ENCODE measurements at regions not wholly inside any gene's neighbourhood (a gene's known extent, or its start where the extent isn't known, plus 50 kb on each side); places are given as distances from the start of the nearest gene placed in this dataset.
"Not testable (repeated sequence)": the region's sequence is repeated elsewhere in the genome, so short reads cannot be mapped to it uniquely, and the experiment has no call there.

DNA sequence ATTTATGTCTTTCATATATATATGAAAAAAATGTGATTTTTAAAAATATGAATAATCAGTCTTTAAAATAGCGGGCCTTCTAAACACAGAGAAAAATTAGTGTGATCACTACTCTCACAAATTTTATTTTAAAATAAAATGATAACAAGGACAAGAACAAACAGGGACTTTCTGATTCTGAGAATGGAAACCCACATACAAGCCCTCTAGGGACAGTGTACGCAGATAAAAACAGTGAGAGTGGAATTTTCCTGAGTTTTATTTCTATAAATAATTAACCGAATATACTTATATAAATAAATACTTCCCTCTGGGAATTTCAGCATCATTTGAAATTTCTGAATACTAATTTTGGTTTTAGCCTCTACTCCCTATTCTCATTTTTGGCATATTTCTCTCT, 201.4 kb upstream of the CBLB start:
- FAIRE-seq = no peak
- no peak for DNase-seq (ENCODE audit: insufficient read length, low spot score)

- DNase-seq (ENCODE audit: insufficient read length, low spot score) (no peak), FAIRE-seq (no peak)
Observed at GRCh38 chr3:106071306-106071705, 202.5 kb upstream of the CBLB start.

- FAIRE-seq; DNase-seq (ENCODE audit: insufficient read length, low spot score): not testable (repeated sequence)
Observed at GRCh38 chr3:106072596-106072995, 203.8 kb upstream of the CBLB start.

DNA sequence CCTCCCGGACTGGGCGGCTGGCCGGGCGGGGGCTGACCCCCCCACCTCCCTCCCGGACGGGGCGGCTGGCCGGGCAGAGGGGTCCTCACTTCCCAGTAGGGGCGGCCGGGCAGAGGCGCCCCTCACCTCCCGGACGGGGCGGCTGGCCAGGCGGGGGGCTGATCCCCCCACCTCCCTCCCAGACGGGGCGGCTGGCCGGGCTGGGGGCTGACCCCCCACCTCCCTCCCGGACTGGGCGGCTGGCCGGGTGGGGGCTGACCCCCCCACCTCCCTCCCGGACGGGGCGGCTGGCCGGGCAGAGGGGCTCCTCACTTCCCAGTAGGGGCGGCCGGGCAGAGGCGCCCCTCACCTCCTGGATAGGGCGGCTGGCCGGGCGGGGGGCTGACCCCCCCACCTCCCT, 205.0 kb upstream of the CBLB start:
- FAIRE-seq; DNase-seq (ENCODE audit: insufficient read length, low spot score): not testable (repeated sequence)

DNA sequence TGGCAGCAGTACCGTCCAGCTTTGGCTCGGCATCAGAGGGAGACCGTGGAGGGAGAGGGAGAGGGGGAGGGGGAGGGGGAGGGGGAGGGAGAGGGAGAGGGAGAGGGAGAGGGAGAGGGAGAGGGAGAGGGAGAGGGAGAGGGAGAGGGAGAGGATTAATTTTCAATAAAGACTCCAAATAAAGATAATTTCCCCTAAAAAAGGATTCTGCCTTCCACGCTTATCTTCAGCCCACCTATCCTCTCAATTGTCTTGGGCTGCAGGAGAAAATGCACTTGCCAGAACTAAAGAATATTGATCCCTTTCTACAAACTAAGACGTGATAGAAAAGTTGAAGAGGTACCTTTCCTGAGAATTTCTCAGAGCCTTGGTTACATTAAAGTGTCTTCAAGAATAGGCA, 206.9 kb upstream of the CBLB start:
- not testable (repeated sequence) for DNase-seq (ENCODE audit: insufficient read length, low spot score); FAIRE-seq

DNA sequence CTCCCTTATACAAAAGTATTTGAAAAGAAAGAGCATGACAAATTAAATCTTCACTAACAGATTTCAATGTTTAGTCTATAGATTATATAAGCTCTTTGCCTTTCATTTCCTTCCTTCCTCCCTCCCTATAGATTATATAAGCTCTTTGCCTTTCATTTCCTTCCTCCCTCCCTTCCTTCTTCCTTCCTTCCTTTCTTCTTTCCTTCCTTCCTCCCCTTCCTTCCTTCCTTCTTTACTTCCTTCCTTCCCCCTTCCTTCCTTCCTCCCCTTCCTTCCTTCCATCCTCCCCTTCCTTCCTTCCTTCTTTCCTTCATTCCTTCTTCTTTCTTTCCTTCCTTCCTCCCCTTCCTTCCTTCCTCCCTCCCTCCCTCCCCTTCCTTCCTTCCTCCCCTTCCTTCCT, 209.8 kb upstream of the CBLB start:
- DNase-seq (ENCODE audit: insufficient read length, low spot score) (no peak), FAIRE-seq (no peak)

- FAIRE-seq (no peak), DNase-seq (ENCODE audit: insufficient read length, low spot score) (no peak)
Observed at GRCh38 chr3:106082616-106083015, 213.8 kb upstream of the CBLB start.

DNA sequence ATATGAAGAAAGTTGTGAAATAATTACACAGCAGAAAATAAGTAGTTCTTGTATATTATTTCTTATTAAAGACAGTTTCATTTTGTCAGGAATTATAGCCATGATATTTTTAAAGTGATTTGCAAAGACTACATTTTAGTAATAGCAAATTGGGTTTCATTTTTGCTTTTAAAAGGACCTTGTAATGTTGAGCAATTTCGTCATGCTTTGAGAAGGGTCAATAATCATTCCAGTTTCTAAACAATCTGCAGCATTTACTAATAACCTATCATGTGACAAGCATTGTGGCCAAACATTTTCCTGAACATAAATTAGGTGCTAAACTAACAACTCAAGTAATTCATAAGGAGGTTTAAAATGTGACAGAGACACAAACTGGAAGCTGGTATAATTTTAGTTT, 214.4 kb upstream of the CBLB start:
- no peak for DNase-seq (ENCODE audit: insufficient read length, low spot score)
- FAIRE-seq = no peak

DNA sequence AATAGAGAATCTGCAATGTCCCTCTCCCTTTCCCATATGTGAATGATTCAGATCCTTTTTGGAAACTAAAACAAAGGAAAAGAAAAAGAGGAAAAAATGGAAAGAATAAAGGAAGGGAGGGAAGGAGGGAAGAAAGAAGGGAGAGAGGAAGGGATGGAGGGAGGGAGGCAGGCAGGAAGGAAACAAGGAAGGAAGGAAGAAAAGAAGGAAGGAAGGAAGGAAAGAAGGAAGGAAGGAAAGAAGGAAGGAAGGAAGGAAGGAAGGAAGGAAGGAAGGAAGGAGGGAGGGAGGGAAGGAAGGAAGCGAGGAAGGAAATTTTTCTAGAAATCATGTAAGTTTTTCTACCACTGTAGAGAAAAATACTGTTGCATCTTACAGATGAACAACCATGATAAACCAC, 215.0 kb upstream of the CBLB start:
- no peak for DNase-seq (ENCODE audit: insufficient read length, low spot score)
- no peak for FAIRE-seq

DNA sequence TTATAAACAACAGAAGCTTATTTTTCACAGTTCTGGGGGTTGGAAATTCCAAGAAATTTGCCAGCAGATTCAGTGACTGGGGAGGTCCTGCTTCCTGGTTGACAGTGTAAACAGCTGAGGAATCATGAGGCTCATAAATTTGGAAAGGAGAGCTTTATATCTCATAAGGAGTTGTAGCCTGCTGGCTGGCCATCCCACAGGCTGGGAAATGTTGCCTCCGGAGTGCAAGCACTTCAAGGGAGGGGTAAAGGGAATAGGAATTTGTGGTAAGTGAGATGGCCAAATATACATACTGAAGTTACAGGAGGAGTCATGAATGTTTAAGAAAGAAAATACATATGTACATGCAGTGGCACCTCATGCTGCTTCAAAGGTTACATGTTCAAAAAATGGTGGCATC, 217.2 kb upstream of the CBLB start:
- no peak for DNase-seq (ENCODE audit: insufficient read length, low spot score)
- FAIRE-seq = no peak

GRCh38 chr3:106086636-106087035, 217.8 kb upstream of the CBLB start:
- FAIRE-seq = no peak
- no peak for DNase-seq (ENCODE audit: insufficient read length, low spot score)

DNA sequence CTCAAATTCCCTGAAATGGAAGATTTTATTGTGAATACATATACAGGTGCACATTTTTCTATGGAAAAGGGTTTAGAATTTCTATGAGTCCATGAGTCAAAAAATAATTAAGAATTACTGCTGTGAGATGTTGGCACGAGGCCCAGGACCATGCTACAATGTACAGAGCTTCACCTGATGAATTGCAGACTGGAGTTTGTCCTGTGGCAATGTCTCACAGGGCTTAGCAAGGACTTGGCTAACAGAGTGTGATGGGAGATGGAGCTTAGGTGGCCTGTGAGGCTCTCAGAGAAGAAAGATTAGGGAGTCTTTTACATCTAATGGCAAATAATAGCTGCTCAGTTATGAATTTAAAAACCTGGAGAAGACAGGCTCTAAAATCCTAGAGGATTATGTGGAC, 219.5 kb upstream of the CBLB start:
- no peak for DNase-seq (ENCODE audit: insufficient read length, low spot score)

GRCh38 chr3:106088899-106089298, 220.1 kb upstream of the CBLB start:
- DNase-seq (ENCODE audit: insufficient read length, low spot score) = no peak
- FAIRE-seq = no peak

More for the DNA sequence above, 219.5 kb upstream of the CBLB start:
- no peak for FAIRE-seq

DNA sequence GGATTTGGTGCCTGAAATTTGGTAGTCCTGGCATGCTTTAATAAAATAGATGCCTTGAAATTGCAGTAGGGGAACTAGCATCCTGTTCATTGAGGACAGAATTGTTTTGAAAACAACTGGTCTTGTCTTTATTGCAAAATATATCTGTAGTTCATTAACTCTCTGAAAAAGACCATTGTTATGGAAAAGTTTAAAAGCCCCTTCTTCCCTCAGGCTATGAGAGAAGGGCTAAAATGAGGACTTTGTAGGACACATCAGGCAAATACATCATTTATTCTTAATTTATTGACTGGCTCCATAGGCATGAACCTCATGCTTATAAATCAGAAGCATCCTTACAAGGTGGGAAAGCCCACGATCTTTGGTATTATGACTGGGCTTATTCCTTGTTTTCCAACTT, 221.0 kb upstream of the CBLB start:
- DNase-seq (ENCODE audit: insufficient read length, low spot score) = no peak
- no peak for FAIRE-seq

DNA sequence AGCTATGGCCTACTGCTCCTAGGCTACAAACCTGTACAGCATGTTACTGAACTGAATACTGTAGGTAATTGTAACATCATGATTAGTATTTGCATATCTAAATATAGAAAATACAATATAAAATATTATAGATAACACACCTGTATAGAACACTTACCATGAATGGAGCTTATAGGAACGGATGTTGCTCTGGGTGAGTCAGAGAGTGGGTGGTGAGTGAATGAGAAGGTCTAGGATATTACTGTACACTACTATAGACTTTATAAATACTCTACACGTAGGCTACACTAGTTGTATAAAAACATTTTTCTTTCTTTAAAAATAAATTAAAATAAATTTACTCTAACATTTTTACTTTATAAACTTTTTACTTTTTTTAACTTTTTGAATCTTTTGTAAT, 224.0 kb upstream of the CBLB start:
- no peak for FAIRE-seq

DNA sequence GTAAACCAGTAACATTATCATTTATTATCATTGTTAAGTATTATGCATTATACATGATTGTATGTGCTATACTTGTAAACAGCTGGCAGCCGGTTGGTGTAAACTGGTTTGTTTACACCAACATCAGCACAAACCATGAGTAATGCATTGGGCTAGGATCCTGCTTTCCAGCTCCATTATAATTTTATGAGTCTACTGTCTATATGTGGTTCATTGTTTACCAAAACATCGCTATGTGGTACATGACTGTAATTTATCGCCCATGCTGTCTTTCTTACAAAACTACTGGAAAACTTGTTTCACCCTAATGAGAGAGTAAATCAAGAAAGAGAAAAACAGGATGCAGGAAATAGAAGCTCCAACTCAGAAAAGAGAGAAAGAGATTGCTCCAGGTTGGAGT, 224.8 kb upstream of the CBLB start:
- FAIRE-seq (no peak), DNase-seq (ENCODE audit: insufficient read length, low spot score) (no peak)

More for the DNA sequence above, 224.0 kb upstream of the CBLB start:
- no peak for DNase-seq (ENCODE audit: insufficient read length, low spot score)

DNA sequence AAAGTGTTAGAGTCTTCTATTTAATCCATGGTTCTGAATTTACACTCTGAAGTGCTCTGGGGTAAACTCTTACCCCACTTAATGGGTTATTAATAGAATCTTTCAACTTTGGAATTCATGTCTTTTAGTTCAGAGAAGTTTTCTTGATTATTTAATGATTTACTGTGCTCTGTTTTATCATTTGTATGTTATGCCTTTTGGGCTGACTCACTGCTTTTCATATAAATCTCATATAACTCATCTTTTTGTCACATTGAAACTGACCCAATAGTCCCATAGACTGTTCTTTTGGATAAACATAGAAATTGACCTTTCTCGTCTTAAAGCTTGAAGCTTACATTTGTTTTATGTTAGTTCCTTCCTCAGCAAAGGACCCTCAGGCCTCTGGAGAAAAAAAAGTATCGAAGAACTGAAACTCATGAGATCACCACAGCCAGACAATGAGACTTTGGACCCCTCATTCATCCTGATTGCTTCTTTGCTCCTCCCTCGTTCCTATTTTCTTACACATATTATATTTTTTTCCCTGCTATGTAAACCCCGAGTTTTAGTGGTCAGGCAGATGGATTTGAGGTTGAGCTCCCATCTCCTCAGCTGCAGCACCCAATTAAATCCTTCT, 229.1 kb upstream of the CBLB start:
- FAIRE-seq (no peak), DNase-seq (ENCODE audit: insufficient read length, low spot score) (no peak)

- no peak for FAIRE-seq
- no peak for DNase-seq (ENCODE audit: insufficient read length, low spot score)
Observed at GRCh38 chr3:106103383-106103782, 234.6 kb upstream of the CBLB start.

- no peak for FAIRE-seq
- no peak for DNase-seq (ENCODE audit: insufficient read length, low spot score)
Observed at GRCh38 chr3:106104078-106104477, 235.3 kb upstream of the CBLB start.

DNA sequence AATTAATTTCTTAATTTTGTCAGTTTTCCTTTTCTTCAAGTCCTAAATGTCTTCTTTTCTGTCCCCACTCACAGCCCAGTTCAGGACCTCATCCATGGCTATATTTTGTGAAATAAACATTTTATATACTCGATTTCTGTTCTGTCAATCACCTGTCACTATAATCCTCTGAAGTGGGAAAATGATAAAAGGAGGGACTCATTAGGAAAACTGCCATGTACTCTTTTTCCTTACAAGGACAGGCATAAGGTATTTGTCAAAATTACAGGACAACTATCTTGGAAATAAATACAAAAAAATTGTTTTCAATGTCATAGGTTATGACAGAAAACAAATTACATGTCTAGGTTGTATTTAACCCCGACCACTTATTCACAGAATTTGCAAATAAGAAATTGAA, 240.1 kb upstream of the CBLB start:
- FAIRE-seq = no peak
- DNase-seq (ENCODE audit: insufficient read length, low spot score) = no peak

- not testable (repeated sequence) for DNase-seq (ENCODE audit: insufficient read length, low spot score); FAIRE-seq
Observed at GRCh38 chr3:106112561-106112960, 243.7 kb upstream of the CBLB start.

DNA sequence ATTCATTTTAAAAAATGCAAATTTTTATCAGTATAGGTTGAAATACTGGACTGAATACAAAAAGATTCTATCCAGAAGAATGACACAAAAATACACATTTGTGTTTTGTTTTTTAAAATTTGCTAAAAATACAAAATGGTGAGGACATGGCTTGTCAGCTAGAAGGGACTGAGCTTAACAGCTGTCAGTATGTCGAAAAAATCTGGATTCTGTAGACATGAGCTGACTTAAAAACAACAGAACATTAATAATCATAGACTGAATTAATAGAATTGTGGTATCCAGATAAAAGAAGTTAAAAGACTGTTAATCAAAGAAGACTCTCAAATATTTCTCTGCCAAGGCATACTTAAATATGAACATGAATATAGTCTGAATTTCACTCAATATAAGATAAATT, 244.9 kb upstream of the CBLB start:
- FAIRE-seq (no peak), DNase-seq (ENCODE audit: insufficient read length, low spot score) (no peak)

- DNase-seq (ENCODE audit: insufficient read length, low spot score) = no peak
- FAIRE-seq = no peak
Observed at GRCh38 chr3:106114220-106114619, 245.4 kb upstream of the CBLB start.
